GM21717 (cell line): ENCODE measurements at regions not wholly inside any gene's neighbourhood (a gene's known extent, or its start where the extent isn't known, plus 50 kb on each side); places are given as distances from the start of the nearest gene placed in this dataset.
"Not testable (repeated sequence)": the region's sequence is repeated elsewhere in the genome, so short reads cannot be mapped to it uniquely, and the experiment has no call there.

ENCODE experiments used
- ATAC-seq: cut with Tn5 transposase; IDR thresholded peaks from one replicate; pipeline ENCODE4 v1.9.1; 2021; ENCODE audit warnings: mild to moderate bottlenecking, moderate library complexity; ENCODE audit not compliant: unreplicated experiment

DNA sequence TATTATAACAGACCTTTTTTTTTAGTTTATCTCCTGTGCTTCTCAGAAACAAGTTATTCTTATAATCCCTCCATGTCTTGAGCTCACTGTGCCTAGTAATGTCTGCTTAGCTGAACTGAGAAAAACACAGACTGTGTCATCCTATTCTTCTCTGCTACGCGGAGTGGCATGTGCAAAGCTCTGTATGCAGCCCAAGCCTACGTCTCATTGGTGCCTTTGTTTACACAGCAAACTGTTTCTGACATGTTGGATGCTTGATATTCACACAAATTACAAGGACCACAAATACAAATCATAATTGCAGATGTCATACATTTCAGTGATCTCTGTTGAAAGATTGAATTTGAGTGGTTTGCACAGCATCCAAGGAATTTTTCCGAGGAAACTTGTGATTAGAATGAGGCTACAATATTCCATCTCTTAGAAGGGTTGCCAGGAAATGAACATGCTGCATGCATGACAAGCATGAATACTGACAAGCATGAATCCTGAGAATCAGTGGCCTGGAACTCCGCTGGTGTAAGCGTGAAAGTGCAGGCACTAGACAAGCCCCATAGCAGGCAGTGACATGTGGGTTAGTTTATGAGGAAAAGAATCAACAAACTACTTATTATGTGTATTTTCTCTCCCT, 128.4 kb upstream of the SGK1 start:
- ATAC-seq, result no peak

DNA sequence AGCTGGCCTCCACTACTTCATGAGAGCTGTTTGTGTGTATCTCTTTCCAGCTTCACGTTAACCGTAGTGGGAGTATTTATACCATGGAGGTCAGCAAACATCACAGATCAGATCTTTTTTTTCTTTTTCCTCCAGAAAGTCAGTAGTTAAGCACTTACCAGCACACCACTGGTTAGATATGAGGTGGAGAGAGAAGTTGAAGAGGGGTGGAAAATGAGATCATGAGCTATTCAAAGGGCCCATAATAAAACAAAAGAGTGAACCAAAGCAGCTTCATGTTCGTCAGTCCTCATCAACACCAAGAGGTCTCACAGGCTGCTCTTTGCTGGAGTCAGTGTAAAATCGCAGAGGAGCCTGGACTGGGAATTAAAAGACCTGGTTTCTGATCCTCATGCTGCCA, 125.1 kb upstream of the SGK1 start:
- no peak for ATAC-seq

DNA sequence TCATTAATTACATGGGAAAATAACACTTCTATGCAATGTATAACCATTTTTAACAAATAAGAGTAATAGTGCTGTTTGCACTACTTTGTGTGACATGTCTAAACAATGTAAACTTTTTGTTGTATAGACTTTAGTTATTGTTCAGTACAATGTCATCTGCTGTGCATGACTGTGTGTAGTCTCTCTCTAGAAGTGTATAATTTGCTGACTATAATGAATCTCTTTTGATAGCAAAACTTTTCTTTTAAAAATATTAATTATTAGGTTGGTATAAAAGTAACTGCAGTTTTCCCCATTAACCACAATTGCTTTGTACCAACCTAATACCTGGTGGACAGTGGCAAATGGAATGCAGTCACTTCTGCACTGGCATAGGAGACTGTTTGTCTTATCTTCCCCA, 124.2 kb upstream of the SGK1 start:
- ATAC-seq, result no peak

DNA sequence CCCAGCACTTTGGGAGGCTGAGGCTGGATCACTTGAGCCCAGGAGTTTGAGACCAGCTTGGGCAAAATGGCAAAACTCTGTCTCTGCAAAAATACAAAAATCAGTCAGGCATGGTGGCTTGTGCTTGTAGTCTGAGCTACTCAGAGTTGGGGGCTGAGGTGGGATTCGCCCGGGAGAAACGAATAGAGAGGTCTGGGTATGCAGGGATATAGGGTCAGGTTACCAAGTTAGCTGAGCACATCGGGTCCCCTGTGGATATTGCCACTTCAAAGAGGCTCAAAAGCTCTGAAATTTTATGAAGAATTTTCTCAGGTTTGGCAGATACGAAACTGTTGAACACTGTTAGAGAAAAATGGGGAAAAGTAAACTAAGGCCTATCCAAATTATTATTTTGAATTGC, 120.9 kb upstream of the SGK1 start:
- ATAC-seq, result no peak

DNA sequence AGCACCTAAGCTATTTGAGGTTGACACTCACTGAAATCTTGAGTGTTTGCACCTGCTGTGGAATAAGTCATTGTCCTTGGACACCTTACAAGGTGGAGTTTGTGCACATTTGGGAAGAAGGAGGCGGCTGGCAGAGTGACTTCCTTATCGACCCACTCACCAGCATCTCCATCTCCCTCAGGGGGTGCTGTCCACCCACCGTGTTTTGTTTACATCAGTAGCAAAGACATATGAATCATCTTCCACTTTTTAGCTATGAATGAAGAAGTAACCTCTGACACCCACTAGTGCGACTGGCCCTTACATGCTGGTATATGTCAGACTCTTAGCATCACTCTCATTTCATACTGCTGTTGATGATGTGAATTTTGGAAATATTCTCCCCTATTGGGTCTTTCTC, 119.5 kb upstream of the SGK1 start:
- ATAC-seq, result peak; percentile 62

DNA sequence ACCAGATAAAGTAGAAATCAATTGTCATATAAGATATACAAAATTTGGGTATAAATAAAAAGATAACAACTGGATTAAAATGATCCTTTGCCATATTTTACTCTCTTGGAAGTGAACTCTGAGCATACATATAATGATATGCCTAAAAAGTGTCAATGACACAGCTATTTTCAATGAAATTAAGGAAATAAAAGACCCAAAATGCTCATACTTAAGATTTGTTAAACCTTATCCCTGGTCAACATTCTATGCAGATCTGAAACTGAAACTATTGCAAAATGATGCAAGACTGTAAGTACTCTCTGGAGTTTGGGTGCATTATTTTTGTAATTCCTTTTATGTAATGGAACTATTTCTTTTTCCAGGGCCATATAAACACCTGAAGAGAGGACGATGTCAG, 119.0 kb upstream of the SGK1 start:
- ATAC-seq, result peak; percentile 38

DNA sequence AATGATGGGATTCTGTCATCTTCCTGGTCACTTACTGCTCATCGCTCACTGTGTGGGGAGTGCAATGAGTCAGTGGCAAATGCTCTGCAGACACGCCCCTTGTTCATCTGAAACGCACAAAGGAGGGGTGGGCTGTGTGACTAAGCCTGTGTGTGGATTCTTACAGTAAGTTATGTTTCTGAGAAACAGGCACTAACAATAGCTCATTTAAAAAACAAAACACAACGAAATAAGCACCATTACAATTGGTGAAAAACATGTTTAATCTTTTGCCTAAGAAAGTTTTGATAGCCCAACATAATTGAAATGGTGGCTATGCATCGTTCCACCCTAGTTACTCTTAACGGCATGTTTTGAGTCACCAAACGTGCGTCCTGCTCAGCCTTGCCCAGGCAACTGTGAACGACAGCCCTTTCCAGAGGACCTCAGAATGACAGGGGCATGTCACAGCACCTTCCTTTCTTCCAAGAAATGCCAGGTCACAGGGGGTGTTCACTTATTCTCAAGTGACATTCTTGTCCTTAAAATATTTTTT, 118.4 kb upstream of the SGK1 start:
- peak; percentile 88 for ATAC-seq

DNA sequence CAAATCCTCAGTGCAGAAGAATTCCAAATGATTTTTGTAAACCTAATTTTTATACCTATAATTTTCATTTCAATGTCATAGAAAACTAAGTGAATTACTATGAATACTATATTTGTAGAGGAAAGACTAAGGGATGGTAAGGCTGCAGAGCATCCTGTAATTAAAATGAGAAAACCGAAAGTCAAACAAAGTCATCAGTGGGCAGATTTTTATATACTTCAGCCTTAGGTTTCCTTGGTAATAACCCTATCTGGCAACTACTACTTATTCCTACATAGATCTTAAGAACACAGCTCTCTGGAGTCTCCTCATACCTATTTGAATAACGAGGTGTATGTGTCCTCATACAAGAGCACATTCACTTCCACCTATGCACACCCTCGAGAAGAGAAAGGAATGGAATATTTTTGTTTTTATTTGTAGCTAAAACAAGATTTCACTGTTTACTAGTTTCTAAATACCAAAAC, 117.9 kb upstream of the SGK1 start:
- ATAC-seq, result no peak

DNA sequence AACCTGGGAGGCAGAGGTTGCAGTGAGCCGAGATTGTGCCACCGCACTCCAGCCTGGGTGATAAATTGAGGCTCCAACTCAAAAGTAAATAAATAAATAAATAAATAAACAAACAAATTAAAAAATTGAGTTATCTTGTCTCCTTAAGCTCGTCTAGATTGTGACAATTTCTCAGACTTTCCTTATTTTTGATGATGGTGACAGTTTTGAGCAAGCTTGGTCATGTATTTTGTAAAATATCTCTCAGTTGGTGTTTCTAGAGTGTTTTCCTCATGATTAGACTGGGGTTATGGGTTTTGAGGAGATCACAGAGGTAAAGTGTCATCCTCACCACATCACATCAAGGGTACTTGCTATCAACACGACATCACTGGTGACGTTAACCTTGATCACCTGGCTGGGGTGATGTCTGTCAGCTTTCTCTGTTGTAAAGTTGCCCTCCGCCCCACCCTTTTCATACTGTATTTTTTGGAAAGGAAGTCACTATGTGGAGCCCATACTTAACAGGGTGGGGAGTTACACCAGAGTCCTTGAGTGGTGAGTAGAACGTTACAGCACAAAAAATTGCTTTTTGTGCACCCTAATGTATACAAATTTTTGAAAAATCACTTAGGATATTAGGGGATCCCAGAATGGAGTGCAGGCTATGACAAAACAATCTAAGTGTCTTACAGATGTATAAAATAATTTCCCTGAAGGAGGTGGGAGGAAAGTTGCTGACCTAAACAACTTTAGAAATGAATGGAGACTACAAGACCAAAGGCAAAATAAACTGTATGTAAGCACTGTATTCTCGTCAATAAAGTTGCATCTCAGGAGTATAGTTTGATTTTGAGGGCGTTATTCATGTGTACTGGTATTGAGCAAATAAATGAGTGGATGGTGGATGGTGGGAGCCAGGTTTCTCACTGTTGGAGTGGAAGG, 116.4 kb upstream of the SGK1 start:
- ATAC-seq, result no peak

DNA sequence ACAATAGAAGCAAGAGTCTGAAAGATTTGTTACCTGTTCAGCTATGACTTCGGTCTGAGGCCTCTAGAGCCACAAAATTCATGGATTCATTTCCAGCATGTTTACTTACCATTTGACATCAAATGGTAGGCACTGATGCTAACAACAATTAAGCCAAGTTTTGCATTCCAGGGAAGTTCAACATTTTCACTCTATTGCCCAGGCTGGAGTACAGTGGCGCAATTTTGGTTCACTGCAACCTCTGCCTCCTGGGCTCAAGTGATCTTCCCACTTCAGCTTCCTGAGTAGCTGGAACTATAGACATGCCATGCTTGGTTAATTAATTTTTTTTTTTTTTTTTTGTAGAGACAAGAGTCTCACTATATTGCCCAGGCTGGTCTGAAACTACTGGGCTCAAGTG, 114.1 kb upstream of the SGK1 start:
- ATAC-seq, result no peak

DNA sequence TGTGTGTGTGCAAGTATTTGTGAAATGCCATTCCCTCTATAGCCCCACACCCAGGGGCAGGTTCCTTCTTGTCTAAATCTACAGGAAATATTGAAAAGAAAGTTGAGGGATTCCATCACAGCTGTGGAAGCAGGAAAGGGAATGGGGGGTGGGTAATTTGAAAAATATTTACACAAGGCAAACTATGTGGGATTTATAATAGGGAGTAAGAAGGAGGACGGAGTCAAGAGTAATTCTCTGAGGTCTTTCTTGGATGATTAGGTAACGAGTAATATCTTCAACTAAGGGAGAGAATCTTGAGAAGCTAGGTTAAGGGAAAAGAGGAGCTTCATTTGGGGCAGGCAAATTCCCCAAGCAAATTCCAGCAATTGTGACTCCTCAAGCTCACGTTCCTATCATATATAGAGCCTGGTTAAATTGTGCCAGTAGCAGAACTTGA, 113.5 kb upstream of the SGK1 start:
- ATAC-seq, result no peak

DNA sequence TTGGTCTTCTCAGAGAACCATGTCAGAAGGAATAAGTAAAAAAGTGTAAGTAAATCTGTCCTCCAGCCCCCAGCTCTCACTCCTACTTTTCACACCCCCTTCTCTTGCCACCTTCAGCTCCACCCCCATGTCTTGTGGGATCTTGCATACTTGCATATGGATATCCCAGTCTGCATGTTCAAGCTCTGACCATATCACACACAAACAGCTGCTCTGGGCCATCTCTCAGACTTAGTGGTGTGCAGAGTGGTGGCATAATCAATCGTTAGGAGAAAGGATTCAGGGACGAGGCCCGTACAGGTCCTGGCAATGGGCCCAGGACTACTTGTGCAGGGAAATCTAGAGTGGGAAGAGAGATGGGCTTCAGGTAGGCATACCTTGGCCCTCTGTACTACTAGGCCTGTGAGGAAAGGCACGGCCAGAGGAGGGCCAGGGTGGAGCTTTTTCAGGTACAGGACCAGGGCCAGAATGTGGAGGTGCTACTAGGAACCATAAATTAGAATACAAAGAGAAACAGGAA, 112.0 kb upstream of the SGK1 start:
- no peak for ATAC-seq

DNA sequence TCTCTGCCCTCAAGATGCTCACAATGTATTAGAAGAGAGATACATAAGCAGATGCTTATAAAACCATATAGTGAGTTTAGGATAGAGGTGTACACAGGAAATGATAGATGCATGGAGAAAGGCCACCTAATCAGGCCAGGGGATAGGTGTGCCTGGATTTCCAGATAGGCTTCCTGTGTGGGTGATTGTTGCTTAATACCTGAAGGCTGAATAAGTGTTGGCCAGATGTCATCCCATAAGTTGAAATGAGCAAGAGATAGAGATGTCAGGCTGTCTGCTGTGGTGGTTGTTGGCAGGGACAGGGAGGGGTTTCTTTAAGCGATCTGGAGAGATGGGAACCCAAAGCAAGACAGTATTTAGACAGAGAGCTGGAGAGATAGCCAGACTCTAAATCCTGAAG, 109.8 kb upstream of the SGK1 start:
- ATAC-seq, result no peak

DNA sequence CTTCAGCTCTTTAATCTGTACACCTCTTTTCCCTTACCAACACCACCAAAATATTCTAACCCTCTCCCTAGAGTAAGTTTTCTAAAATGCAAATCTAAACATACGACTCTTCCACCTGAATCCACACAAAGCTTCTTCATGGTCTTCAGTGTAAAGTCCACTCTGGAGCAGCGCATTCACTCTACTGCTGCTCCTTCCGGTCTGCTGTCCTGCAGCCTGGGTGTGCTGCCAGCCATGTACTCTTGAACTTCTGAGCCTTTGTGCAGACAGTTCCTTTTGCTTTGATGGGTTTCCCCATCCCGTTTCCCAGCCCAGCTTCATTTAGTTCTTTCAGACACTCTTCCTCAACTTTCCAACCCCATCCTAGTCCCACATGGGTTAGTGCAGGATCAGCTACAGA, 108.7 kb upstream of the SGK1 start:
- ATAC-seq, result no peak

DNA sequence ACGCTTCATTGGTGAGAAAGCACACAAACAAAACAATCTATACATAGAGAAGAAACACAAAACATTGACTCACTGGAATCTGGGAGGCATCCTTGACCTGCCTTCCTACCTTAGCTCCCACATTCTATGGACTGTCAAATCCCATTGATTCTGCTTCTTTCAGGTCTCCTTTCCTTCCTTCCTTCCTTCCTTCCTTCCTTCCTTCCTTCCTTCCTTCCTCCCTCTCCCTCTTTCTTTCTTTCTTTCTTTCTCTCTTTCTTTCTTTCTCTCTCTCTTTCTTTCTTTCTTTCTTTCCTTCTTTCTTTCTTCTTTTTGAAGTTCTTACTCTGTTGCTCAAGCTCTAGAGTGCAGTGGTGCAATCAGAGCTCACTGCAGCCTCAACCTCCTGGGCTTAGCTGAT, 108.0 kb upstream of the SGK1 start:
- not testable (repeated sequence) for ATAC-seq

DNA sequence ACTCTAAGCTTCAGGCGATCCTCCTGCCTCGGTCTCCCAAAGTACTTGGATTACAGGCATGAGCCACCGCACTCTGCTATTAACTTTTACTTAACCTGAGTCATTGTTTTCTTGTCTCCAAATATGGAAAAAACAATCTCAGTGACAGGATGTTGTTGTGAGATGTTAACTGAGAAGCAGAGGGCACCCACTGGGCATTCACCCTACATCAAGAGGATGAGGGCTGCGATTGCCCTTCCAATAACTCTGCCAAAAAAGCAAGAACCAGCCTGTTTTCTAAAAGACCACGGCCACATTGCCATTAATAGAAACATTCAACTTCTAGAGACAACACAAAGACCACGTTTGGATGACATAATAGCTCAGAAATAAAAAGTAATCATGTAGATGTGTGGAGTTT, 107.6 kb upstream of the SGK1 start:
- ATAC-seq, result no peak

DNA sequence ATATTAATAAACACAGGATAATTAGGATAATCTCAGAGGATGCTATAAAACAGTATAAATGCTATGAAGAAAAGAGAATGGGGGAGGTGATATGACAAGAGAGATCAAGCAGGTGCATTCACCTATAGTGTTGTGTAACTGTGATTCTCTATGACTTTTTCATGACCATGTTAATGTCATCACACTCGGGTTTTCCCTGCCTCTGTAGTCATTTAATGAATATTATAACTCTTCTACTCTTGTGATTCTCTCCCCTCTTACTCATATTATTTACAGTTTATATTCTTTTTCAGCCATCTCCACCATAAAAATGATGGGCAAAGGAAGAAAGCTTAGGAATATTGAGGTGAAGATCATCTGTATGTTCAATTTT, 106.9 kb upstream of the SGK1 start:
- no peak for ATAC-seq

DNA sequence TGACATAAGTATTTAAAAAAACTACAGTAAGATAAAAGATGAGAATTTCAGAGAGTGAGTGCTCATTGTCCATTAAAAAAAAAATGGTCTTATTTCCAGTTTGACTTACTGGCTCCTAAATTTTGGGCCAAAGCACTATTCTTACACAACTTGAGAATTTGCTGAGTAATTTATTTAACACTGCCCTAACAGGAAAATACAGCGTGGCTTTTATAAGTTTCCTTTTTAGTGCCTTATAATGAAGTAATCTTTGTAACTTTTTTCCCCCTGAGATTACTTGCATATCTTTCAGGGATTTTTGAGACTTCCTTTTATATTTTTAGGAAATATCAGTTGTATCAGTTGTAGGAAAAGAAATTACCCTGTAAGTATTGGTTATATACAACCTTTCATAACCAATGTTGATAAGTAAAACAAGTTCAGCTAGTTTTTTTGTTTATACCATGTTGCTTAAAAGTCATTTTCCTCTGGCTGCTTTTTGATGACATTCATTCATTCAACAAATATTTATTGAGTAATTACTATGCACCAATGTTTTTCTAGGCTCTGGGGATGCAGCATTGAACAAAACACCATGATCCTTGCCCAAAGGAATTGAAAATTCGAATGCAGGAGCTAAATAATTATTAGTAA, 106.4 kb upstream of the SGK1 start:
- ATAC-seq, result no peak

DNA sequence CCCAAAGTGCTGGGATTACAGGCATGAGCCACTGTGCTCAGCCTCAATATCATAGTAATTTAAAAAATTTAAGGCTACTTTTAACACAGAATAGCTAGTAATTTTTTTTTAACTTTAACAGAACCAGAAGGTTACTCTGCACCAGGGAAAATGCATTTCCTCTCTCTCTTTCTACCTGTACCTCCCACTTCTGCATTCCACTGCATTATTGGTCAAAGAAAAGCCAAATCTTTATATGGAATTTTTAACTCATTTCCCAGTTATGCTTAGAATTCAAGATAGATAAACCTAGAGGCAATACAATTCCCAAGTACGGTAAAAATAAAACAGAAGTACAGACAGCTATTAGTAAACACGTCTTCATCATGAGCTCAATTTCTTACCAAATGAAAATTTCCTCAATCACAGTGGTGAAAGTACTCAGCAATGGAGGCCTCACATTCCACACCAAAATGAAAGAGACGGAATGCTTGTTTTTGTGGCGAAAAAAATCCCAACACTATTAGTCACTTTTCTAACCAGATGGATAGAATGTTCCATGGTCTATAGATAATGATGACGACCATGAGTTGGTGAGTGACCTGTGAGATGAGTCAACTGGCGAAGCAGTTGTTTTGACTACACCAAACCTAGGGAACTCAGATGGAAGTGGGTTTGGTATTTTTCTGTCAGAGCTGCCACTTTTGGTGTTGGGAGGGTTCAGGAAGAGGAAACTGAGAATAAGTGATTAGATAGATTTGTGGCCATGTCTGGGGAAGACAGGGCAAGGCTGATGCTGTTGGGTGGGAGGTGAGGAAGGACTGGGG, 104.7 kb upstream of the SGK1 start:
- ATAC-seq, result peak; percentile 59

DNA sequence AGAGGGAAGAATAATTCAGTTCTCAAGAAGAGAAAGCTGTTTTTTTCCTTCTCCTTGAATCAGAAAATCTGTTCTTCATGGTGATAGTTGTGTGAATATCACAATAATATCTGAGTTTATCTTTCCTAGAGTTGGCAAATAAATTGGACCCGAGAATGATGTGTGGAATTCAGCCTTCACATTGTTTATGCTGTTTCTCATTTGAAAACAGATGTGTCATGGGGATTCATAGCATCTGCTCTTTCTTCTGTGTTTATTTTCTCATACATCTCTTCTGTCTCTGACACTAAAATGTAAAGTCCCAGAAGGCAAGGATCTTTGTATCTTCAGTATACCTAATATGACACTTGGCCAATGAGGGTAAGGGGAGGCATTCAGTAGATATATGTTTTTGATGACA, 103.6 kb upstream of the SGK1 start:
- ATAC-seq, result no peak
